GM12878 (cell line): ENCODE measurements at regions not wholly inside any gene's neighbourhood (a gene's known extent, or its start where the extent isn't known, plus 50 kb on each side); places are given as distances from the start of the nearest gene placed in this dataset.

Source experiments
- ATAC-seq: fragments of 200-7000 bp; cut with Tn5 transposase; 3 replicates; pipeline ENCODE4 v1.9.1; 2020; ENCODE audit warnings: mild to moderate bottlenecking, moderate library complexity
- BruUV-seq: library from RNA; stranded (reverse); fragments of 400-500 nt; replicated peaks from 2 replicates; lab custom pipeline; 2021; lab: Mats Ljungman, UMichigan
- CTCF ChIA-PET: fragments of 300-600 bp; sonication (Branson Sonifier 250); formaldehyde crosslinking; extraction: SDS; loops from one replicate; lab custom pipeline; 2021; ENCODE audit warnings: inconsistent platforms; lab: Yijun Ruan, JAX
- POLR2A ChIA-PET: fragments of 350-600 bp; formaldehyde crosslinking; extraction: SDS; loops from one replicate; lab custom pipeline; 2021; ENCODE audit warnings: inconsistent platforms; lab: Charles Lee
- RAD21 ChIA-PET: fragments of 300-600 bp; sonication (Branson Sonifier 250); formaldehyde crosslinking; loops from one replicate; lab custom pipeline; 2023; ENCODE audit warnings: antibody characterized with exemption; ENCODE audit not compliant: unreplicated experiment; lab: Charles Lee
- SMC1A ChIA-PET: fragments of 300-600 bp; sonication (Branson Sonifier 250); formaldehyde crosslinking; loops from one replicate; lab custom pipeline; 2023; ENCODE audit not compliant: unreplicated experiment, uncharacterized antibody; lab: Charles Lee
- DNase-seq: peaks from one replicate; pipeline ENCODE4 v3.0.0-alpha.2; 2011; ENCODE audit warnings: low read depth, low spot score
- FAIRE-seq: peaks from 3 replicates; lab custom pipeline; 2011; peaks lifted over from hg19 to GRCh38; lab: Jason Lieb, UNC
- H2AFZ ChIP-seq: 2 replicates; pipeline ENCODE4 v1.6.0; 2011; ENCODE audit warnings: low read depth, low read length, control low read depth; ENCODE audit not compliant: control insufficient read depth
- H3K27ac ChIP-seq: 2 replicates; pipeline ENCODE4 v1.5.1; 2011; ENCODE audit warnings: control low read depth; ENCODE audit not compliant: control insufficient read depth, insufficient read depth
- H3K27me3 ChIP-seq, 2 experiments: replicated peaks in 1 of 2; 2 replicates each; pipeline versions ENCODE4 v1.6.0 to v1.6.1; 2011; ENCODE audit warnings: low read length in 1 of 2; ENCODE audit not compliant: control insufficient read depth in 2 of 2, insufficient read depth in 2 of 2
- H3K36me3 ChIP-seq, 2 experiments: 2 replicates each; pipeline ENCODE4 v1.5.1; 2011; ENCODE audit warnings: low read length in 1 of 2; ENCODE audit not compliant: control insufficient read depth in 2 of 2, insufficient read depth in 2 of 2
- H3K4me1 ChIP-seq: 2 replicates; pipeline ENCODE4 v1.6.1; 2011; ENCODE audit warnings: mild to moderate bottlenecking, low read length, moderate library complexity, mixed read lengths; ENCODE audit not compliant: control insufficient read depth, insufficient read depth
- H3K4me2 ChIP-seq: 2 replicates; pipeline ENCODE4 v1.6.0; 2011; ENCODE audit warnings: control low read depth; ENCODE audit not compliant: control insufficient read depth, insufficient read depth
- H3K4me3 ChIP-seq: fragments of 200-600 bp; sonication (generic); 2 replicates; pipeline ENCODE4 v1.5.1; 2016
- H3K79me2 ChIP-seq: 2 replicates; pipeline ENCODE4 v1.6.0; 2011; ENCODE audit warnings: low read length; ENCODE audit not compliant: control insufficient read depth, insufficient read depth
- H3K9ac ChIP-seq: 2 replicates; pipeline ENCODE4 v1.8.0; 2011; ENCODE audit warnings: low read length, control low read depth, mixed read lengths; ENCODE audit not compliant: control insufficient read depth, insufficient read depth
- H3K9me3 ChIP-seq: replicated peaks from 3 replicates; pipeline ENCODE4 v1.5.1; 2011; ENCODE audit warnings: mild to moderate bottlenecking, low read length; ENCODE audit not compliant: control insufficient read depth, insufficient read depth
- H4K20me1 ChIP-seq: 2 replicates; pipeline ENCODE4 v1.6.0; 2011; ENCODE audit not compliant: control insufficient read depth, insufficient read depth
- ASH2L ChIP-seq: fragments of 300-600, 200-600 bp; sonication (generic); IDR thresholded peaks from 2 replicates; pipeline ENCODE4 v1.6.1; 2017; ENCODE audit warnings: low read depth, mild to moderate bottlenecking, borderline replicate concordance
- ATF7 ChIP-seq: fragments of 450-650 bp; IDR thresholded peaks from 2 replicates; pipeline ENCODE4 v1.6.1; 2016; ENCODE audit warnings: low read depth, mild to moderate bottlenecking
- EGR1 ChIP-seq, 2 experiments: IDR thresholded peaks; 1 replicate in 1 of 2; 2 replicates in 1 of 2; pipeline ENCODE4 v1.6.1; 2011 to 2012; ENCODE audit warnings: low read depth in 2 of 2, low read length in 2 of 2, borderline replicate concordance in 1 of 2, mild to moderate bottlenecking in 1 of 2, moderate library complexity in 1 of 2
- ESRRA ChIP-seq: IDR thresholded peaks from 2 replicates; pipeline ENCODE4 v1.6.1; 2012; ENCODE audit warnings: mild to moderate bottlenecking, low read length, improper control_type of control experiment
- HDGF ChIP-seq: fragments of 450-650 bp; IDR thresholded peaks from 2 replicates; pipeline ENCODE4 v1.6.1; 2016; ENCODE audit warnings: antibody characterized with exemption
- JUND ChIP-seq: IDR thresholded peaks from 2 replicates; pipeline ENCODE4 v1.6.1; 2012; ENCODE audit warnings: low read depth, mild to moderate bottlenecking, low read length, improper control_type of control experiment, moderate library complexity
- MEF2B ChIP-seq: fragments of 450-650 bp; IDR thresholded peaks from 2 replicates; pipeline ENCODE4 v1.6.1; 2018; ENCODE audit warnings: mild to moderate bottlenecking, moderate library complexity; ENCODE audit not compliant: partially characterized antibody, poor library complexity, severe bottlenecking
- SMARCA5 ChIP-seq: fragments of 450-650 bp; IDR thresholded peaks from 2 replicates; pipeline ENCODE4 v1.6.1; 2017; ENCODE audit warnings: mild to moderate bottlenecking
- SREBF1 ChIP-seq: IDR thresholded peaks from 2 replicates; pipeline ENCODE4 v1.6.1; 2012; ENCODE audit warnings: mild to moderate bottlenecking, low read length
- TAF1 ChIP-seq: IDR thresholded peaks from 2 replicates; pipeline ENCODE4 v1.6.1; 2011; ENCODE audit warnings: mild to moderate bottlenecking, low read depth, low read length, borderline replicate concordance
- TCF12 ChIP-seq: IDR thresholded peaks from 2 replicates; pipeline ENCODE4 v1.6.1; 2011; ENCODE audit warnings: low read depth, mild to moderate bottlenecking, low read length
- TCF7 ChIP-seq: IDR thresholded peaks from 2 replicates; pipeline ENCODE4 v1.6.1; 2014; ENCODE audit warnings: antibody characterized with exemption, borderline replicate concordance
- ZNF217 ChIP-seq: fragments of 450-650 bp; IDR thresholded peaks from 2 replicates; pipeline ENCODE4 v1.6.1; 2017; ENCODE audit warnings: antibody characterized with exemption, mild to moderate bottlenecking
- WGBS: methylation state at CpG from one replicate; pipeline ENCODE4 v1.1.6; 2016; ENCODE audit warnings: low lambda C conversion rate; ENCODE audit not compliant: insufficient replicate concordance, insufficient coverage; ENCODE audit errors: missing lambda C conversion rate; 5-methylcytosine and 5-hydroxymethylcytosine counted together
- in situ Hi-C: fragments of 300-500 bp; cut with MboI; formaldehyde crosslinking; loops from 9 replicates; pipeline ENCODE4 v1.14.3; 2018; ENCODE audit warnings: mixed read lengths
- intact Hi-C: fragments of 100-400 bp; cut with micrococcal nuclease; formaldehyde crosslinking; loops from one replicate; pipeline ENCODE4 v1.14.2; 2022; ENCODE audit not compliant: unreplicated experiment
- TF ChIP-seq, protein P1 (sequence below): IDR thresholded peaks from 2 replicates; pipeline ENCODE4 v1.6.1; 2012; ENCODE audit warnings: low read depth, low read length, improper control_type of control experiment
- TF ChIP-seq, protein P2 (sequence below): fragments of 450-650 bp; IDR thresholded peaks from 2 replicates; pipeline ENCODE4 v1.6.1; 2017; ENCODE audit warnings: mild to moderate bottlenecking
- TF ChIP-seq, protein P3 (sequence below): fragments of 450-650 bp; IDR thresholded peaks from 2 replicates; pipeline ENCODE4 v1.6.1; 2017; ENCODE audit warnings: mild to moderate bottlenecking, moderate library complexity
- TF ChIP-seq, protein P4 (sequence below): IDR thresholded peaks from 2 replicates; pipeline ENCODE4 v1.6.1; 2012; ENCODE audit warnings: low read depth, low read length, improper control_type of control experiment
- TF ChIP-seq, protein P5 (sequence below): fragments of 450-650 bp; IDR thresholded peaks from 2 replicates; pipeline ENCODE4 v1.6.1; 2014; ENCODE audit warnings: mild to moderate bottlenecking

DNA sequence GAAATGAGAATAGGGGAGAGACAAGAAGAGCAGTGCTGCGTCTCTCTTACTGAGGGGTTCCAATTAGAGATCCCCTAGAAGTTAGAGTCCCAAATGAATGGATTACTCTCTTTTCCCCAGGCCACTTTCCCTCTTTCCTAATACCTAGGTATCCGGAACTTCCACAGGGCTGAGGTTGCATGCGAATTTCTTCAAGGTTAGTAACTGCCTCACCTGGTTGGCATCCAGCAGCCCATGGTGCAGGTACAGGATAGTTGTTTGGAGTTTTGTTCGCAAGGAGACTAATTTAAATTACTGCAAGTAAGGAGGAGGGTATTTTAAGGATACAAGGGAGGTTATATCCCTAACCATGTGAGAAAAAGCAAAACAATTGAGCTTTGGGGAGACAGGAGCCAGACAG is 52.4 kb upstream of the JAK2 start:
- H3K9ac ChIP-seq, result no peak overlapping the region
- intact Hi-C loops, result no loop called here
- H3K36me3 ChIP-seq, result no peaks in the 10 kb centered on the region
- no peak for ATAC-seq
- H4K20me1 ChIP-seq, result no peaks in the 10 kb centered on the region
- H3K4me2 ChIP-seq, result no peak overlapping the region
- in situ Hi-C loops, result no loop called here
- FAIRE-seq, result no peak
- DNase-seq, result no peak
- BruUV-seq, result no TSS peak
- H3K79me2 ChIP-seq, result no peaks in the 10 kb centered on the region
- POLR2A ChIA-PET, result interaction anchor here (0.9 kb wide), 1 partner anchor 55 kb away, joined by 3 read pairs; no protein-coding TSS in a partner anchor
- SMC1A ChIA-PET, result no interaction called here
- TF ChIP-seq ESRRA (no peak), TCF7 (no peak), EGR1 (IDR thresholded peaks at IDR 0.05; ENCODE audit: borderline replicate concordance in 1 of 2, low read depth in 2 of 2, low read length in 2 of 2) (no peak), ASH2L (no peak), SMARCA5 (no peak), TCF12 (no peak), TAF1 (no peak), MEF2B (no peak), SREBF1 (no peak), ZNF217 (no peak), ATF7 (no peak), JUND (no peak), HDGF (no peak)
- TF ChIP-seq, protein P1, sequence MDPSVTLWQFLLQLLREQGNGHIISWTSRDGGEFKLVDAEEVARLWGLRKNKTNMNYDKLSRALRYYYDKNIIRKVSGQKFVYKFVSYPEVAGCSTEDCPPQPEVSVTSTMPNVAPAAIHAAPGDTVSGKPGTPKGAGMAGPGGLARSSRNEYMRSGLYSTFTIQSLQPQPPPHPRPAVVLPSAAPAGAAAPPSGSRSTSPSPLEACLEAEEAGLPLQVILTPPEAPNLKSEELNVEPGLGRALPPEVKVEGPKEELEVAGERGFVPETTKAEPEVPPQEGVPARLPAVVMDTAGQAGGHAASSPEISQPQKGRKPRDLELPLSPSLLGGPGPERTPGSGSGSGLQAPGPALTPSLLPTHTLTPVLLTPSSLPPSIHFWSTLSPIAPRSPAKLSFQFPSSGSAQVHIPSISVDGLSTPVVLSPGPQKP, result no peak
- TF ChIP-seq, protein P2, sequence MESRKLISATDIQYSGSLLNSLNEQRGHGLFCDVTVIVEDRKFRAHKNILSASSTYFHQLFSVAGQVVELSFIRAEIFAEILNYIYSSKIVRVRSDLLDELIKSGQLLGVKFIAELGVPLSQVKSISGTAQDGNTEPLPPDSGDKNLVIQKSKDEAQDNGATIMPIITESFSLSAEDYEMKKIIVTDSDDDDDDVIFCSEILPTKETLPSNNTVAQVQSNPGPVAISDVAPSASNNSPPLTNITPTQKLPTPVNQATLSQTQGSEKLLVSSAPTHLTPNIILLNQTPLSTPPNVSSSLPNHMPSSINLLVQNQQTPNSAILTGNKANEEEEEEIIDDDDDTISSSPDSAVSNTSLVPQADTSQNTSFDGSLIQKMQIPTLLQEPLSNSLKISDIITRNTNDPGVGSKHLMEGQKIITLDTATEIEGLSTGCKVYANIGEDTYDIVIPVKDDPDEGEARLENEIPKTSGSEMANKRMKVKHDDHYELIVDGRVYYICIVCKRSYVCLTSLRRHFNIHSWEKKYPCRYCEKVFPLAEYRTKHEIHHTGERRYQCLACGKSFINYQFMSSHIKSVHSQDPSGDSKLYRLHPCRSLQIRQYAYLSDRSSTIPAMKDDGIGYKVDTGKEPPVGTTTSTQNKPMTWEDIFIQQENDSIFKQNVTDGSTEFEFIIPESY, result no peak
- TF ChIP-seq, protein P3, sequence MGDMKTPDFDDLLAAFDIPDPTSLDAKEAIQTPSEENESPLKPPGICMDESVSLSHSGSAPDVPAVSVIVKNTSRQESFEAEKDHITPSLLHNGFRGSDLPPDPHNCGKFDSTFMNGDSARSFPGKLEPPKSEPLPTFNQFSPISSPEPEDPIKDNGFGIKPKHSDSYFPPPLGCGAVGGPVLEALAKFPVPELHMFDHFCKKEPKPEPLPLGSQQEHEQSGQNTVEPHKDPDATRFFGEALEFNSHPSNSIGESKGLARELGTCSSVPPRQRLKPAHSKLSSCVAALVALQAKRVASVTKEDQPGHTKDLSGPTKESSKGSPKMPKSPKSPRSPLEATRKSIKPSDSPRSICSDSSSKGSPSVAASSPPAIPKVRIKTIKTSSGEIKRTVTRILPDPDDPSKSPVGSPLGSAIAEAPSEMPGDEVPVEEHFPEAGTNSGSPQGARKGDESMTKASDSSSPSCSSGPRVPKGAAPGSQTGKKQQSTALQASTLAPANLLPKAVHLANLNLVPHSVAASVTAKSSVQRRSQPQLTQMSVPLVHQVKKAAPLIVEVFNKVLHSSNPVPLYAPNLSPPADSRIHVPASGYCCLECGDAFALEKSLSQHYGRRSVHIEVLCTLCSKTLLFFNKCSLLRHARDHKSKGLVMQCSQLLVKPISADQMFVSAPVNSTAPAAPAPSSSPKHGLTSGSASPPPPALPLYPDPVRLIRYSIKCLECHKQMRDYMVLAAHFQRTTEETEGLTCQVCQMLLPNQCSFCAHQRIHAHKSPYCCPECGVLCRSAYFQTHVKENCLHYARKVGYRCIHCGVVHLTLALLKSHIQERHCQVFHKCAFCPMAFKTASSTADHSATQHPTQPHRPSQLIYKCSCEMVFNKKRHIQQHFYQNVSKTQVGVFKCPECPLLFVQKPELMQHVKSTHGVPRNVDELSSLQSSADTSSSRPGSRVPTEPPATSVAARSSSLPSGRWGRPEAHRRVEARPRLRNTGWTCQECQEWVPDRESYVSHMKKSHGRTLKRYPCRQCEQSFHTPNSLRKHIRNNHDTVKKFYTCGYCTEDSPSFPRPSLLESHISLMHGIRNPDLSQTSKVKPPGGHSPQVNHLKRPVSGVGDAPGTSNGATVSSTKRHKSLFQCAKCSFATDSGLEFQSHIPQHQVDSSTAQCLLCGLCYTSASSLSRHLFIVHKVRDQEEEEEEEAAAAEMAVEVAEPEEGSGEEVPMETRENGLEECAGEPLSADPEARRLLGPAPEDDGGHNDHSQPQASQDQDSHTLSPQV, result no peak
- TF ChIP-seq, protein P4, sequence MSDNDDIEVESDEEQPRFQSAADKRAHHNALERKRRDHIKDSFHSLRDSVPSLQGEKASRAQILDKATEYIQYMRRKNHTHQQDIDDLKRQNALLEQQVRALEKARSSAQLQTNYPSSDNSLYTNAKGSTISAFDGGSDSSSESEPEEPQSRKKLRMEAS, result no peak
- TF ChIP-seq, protein P5, sequence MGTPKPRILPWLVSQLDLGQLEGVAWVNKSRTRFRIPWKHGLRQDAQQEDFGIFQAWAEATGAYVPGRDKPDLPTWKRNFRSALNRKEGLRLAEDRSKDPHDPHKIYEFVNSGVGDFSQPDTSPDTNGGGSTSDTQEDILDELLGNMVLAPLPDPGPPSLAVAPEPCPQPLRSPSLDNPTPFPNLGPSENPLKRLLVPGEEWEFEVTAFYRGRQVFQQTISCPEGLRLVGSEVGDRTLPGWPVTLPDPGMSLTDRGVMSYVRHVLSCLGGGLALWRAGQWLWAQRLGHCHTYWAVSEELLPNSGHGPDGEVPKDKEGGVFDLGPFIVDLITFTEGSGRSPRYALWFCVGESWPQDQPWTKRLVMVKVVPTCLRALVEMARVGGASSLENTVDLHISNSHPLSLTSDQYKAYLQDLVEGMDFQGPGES, result no peak
- no peaks in the 10 kb centered on the region; the same call in 2 of the 3 replicates for H3K9me3 ChIP-seq
- CTCF ChIA-PET, result interaction anchor here (0.6 to 0.7 kb wide), 2 partner anchors 50 to 56 kb away, joined by 3 read pairs; no protein-coding TSS in a partner anchor
- H3K27ac ChIP-seq, result no peak overlapping the region
- H2AFZ ChIP-seq, result no peak overlapping the region
- peaks cover 18% of the 10 kb centered on the region for H3K4me1 ChIP-seq
- WGBS, result 85% methylated on average over 4 of the region's 4 CpGs
- H3K4me3 ChIP-seq, result no peak overlapping the region
- H3K27me3 ChIP-seq, result no peaks in the 10 kb centered on the region
- RAD21 ChIA-PET, result no interaction called here
